SW 1271 (cell line): ENCODE measurements at regions not wholly inside any gene's neighbourhood (a gene's known extent, or its start where the extent isn't known, plus 50 kb on each side); places are given as distances from the start of the nearest gene placed in this dataset.
"Not testable (repeated sequence)": the region's sequence is repeated elsewhere in the genome, so short reads cannot be mapped to it uniquely, and the experiment has no call there.

ENCODE experiments used
- DNase-seq, 2 experiments: peaks; one replicate each; lab custom pipeline; 2025; lab: John Stamatoyannopoulos, UW

DNA sequence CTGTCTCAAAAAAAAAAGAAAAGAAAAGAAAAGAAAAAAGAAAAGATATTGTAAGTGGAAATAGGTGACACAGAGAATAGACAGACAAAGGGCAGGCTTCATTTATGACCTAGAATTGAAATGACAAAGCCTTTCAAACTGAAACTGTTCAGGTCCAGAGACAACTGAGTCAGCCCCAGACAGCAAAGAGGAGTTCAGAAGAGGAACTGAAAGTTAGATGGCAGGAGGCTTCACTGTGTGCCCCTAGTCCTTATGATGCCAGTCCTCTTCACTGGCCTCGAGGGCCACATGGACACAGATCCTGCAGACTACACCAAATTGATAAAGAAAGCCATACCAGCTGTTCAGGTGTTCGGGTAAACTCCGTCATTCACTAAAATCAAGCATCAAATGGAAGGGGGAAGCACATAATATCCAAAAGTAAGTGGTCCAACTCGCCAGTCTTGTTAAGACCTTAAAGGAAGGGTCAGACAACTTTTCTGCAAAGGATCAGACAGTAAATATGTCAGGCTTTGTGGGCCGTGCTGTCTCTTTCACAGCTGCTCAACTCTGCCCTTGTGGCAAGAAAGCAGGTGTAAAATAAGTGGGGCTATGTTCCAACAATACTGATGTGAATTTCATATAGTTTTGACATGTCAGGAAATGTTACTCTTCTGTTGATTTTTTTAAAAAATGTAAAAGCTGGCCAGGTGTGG, 231.9 kb upstream of the MGAT5 start:
- no peak for DNase-seq

DNA sequence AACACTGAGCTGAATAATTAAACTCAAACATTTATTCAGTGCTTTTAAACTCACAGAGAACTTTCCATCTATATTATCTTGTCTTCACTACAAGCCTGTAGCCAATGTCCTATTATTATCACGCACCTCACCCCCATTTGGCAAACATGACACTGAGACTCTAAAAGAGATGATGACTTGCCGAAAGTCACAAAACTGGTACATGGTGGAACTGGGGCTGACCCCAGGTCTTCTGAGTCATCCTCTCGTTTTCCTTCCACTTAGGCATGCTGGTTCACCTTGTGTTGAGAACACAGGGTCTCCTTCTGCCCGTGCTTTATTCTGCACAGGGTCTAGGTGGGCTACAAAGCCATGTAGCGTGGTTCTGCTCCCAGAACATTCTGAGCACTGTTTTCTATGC, 230.0 kb upstream of the MGAT5 start:
- no peak for DNase-seq

DNA sequence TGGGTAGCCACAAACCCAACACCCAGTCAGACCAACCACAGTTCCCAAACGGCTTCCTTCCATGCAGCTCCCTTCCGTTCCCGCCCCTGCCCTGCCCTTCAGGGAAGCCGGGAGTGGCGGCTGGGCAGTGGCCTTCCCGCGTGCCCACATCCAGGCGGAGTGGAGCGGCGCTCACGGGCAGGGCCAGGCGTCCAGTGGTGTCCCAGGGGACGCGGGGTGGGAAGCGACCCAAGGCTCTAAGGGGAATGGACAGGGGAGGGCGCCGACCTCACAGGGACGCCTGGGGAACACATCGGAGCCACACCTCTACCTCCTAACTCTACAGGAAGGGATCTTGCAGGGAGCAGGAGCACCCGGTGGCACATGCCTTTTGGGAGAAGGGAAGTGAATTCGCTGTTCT, 225.9 kb upstream of the MGAT5 start:
- DNase-seq: no peak

DNA sequence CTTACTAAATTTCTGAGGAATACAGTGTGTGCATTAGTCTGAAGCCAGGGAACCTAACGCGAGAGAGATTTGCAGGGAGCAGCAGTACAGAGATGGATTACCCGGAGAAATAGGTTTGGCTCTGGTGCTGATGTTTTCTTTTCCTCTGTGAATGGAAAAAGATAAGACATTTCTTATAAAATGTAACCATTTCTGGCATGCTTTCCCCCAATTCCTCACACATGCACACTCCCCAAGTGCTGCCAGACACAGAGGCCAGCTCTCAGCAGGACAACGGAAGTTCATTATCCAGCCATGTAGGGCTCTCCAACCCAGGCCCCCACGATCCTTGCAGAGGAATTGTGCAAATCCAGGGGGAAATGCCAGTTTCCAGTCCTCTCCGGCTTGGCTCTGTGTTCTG, 224.5 kb upstream of the MGAT5 start:
- DNase-seq: no peak

DNA sequence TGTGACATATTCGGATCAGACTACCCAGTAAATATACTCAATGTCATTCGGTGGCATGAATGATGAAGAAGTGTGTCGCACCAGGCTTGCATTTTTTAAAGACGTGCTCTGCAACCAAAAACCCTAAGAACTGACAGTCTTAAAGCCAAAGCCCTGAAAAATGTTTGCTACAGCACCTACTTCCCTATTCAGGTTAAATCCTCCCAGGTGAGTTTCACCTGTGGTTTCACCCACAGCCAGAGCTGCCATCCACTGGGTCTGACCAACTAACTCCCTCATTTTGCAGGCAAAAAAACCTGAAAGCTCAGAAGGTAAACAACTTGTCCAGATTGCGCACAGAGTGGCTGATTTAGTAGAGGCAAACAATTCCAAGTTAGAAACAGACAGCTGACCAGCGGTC, 222.3 kb upstream of the MGAT5 start:
- DNase-seq: no peak

DNA sequence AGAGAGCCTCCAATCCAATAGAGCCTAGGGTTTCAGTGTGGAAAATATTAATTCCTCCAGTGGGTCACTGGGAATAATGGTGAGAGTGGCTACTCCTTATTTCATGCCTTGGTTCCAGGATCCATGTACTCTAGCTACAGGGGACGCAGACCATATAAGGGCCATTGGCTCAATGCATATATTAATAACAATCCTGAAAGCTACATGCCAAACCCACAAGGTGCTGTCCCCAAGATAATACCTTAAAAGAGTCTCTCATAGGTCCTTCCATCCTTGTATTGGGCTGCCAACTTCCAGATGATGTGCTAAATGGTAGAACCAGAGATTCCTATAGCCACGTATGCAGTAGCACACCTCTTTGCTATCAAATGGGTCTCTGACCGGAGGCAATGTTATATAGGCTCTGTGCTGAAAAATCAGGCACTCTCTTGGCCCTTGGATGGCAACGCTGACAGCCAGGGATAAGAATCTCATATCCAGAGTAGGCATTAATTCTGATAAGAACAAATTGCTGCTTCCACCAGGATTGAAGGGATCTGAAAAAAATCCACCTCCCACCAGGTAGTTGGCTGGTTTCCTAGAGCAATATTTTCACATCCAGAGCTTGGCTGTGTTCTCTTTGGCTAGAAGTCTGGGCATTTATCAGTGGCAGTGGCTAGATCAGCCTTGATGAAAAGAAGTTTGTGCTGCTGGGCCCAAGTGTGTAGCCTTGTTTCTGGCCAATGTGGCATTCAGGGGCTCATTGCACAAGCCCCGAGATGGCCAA, 218.1 kb upstream of the MGAT5 start:
- no peak for DNase-seq

DNA sequence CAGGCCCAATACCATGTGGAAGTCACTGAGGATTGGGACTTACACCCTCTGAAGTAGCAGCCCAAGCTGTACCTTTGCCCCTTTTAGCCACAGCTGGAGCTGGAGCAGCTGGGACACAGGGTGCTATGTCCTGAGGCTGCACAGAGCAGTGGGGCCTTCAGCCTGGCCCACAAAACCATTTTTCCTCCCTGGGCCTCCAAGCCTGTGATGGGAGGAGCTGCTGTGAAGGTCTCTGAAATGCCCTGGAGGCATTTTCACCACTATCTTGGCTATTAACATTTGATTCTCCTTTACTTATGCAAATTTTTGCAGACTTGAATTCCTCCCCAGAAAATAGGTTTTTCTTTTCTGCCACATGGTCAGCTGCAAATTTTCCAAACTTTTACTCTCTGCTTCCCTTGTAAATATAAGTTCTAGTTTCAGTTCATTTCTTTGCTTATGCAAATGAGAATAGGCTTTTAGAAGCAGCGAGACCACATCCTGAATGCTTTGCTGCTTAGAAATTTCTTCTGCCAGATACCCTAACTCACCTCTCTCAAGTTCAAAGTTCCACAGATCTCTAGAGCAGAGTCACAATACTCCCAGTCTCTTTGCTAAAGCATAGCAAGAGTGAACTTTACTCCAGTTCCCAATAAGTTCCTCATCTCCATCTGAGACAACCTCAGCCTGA, 213.8 kb upstream of the MGAT5 start:
- DNase-seq: no peak

DNA sequence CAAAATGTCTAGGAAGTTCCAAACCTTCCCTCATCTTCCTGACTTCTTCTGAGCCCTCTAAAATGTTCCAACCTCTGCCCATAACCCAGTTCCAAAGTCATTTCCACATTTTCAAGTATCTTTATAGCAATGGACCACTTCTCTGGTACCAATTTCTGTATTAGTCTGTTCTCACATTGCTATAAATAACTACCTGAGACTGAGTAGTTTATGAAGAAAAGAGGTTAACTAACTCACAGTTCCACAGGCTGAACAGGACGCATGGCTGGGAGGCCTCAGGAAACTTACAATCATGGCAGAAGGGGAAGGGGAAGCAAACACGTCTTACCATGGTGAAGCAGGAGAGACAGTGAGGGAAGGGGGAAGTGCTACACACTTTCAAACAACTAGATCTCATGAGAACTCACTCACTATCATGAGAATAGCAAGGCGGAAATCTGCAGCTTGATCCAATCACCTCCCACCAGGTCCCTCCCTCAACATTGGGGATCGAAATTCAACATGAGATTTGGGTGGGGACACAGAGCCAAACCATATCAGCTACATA, 213.2 kb upstream of the MGAT5 start:
- DNase-seq: not testable (repeated sequence)

DNA sequence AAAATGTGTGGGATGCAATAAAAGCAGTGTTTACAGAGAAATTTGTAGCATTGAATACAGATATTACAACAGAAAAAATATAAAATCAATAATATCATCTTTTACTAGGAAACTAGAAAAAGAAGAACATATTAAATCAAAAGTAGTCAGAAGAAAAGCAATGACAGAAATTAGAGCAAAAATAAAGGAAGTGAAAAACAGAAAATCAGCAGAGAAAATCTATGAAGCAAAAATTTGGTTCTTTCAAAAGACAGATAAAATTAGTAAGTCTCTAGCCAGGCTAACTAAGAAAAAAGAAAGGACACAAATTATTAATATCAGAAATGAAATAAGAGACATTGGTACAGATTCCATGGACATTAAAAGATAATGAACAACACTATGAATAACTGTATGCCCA, 212.0 kb upstream of the MGAT5 start:
- DNase-seq: no peak

DNA sequence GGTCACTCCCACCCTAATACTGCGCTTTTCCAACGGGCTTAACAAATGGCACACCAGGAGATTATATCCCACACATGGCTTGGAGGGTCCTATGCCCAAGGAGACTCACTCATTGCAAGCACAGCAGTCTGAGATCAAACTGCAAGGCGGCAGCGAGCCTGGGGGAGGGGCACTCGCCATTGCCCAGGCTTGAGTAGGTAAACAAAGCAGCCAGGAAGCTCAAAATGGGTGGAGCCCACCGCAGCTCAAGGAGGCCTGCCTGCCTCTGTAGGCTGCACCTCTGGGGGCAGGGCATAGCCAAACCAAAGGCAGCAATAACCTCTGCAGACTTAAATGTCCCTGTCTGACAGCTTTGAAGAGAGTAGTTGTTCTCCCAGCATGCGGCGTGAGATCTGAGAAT, 210.8 kb upstream of the MGAT5 start:
- DNase-seq: not testable (repeated sequence)

DNA sequence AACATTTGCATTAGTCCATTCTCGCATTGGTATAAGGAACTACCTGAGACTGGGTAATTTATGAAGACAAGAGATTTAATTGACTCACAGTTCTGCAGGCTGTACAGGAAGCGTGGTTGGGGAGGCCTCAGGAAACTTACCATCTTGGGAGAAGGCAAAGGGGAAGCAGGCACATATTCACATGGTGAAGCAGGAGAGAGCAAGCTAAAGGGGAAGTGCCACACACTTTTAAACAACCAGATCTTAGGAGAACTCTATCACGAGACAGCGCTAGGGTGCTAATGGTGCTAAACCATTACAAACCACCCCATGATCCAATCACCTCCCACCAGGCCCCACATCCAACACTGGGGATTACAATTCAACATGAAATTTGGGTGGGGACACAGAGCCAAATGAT, 201.7 kb upstream of the MGAT5 start:
- no peak for DNase-seq

DNA sequence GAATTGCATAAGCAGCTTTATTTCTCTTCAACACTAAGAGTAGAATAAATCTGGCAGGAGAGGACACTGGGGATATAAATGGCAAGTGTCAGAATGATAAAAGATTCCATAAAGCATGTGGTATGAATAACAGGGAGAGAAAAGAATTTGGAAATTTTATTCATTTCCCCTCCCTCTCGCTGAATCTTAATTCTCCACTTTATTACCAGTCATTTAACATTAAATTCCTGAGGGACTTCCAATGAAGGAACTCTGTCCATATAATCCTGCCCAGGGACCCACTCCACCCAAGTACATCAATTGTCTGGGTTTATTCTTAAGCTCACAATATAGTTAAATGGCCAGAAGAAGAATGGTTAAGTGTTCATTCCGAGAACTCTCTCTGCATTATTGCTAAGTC, 197.7 kb upstream of the MGAT5 start:
- DNase-seq: no peak

DNA sequence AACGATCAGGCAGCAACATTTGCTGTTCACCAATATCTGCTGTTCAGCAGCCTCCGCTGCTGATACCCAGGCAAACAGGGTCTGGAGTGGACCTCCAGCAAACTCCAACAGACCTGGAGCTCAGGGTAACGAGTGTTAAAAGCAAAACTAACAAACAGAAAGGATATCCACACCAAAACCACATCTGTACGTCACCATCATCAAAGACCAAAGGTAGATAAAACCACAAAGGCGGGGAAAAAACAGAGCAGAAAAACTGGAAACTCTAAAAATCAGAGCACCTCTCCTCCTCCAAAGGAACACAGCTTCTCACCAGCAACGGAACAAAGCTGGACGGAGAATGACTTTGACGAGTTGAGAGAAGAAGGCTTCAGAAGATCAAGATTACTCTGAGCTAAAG, 192.8 kb upstream of the MGAT5 start:
- DNase-seq: not testable (repeated sequence)

DNA sequence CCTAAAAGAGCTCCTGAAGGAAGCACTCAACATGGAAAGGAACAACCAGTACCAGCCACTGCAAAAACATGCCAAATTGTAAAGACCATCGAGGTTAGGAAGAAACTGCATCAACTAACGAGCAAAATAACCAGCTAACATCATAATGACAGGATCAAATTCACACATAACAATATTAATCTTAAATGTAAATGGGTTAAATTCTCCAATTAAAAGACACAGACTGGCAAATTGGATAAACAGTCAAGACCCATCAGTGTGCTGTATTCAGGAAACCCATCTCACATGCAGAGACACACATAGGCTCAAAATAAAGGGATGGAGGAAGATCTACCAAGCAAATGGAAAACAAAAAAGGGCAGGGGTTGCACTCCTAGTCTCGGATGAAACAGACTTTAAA, 191.6 kb upstream of the MGAT5 start:
- not testable (repeated sequence) for DNase-seq

DNA sequence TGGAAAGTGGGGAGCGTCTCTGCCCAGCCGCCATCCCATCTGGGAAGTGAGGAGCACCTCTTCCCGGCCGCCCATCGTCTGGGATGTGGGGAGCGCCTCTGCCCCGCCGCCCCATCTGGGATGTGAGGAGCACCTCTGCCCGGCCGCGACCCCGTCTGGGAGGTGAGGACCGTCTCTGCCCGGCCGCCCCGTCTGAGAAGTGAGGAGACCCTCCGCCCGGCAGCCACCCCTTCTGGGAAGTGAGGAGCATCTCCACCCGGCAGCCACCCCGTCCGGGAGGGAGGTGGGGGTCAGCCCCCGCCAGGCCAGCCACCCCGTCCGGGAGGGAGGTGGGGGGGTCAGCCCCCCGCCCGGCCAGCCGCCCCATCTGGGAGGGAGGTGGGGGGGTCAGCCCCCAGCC, 190.0 kb upstream of the MGAT5 start:
- DNase-seq: not testable (repeated sequence)

DNA sequence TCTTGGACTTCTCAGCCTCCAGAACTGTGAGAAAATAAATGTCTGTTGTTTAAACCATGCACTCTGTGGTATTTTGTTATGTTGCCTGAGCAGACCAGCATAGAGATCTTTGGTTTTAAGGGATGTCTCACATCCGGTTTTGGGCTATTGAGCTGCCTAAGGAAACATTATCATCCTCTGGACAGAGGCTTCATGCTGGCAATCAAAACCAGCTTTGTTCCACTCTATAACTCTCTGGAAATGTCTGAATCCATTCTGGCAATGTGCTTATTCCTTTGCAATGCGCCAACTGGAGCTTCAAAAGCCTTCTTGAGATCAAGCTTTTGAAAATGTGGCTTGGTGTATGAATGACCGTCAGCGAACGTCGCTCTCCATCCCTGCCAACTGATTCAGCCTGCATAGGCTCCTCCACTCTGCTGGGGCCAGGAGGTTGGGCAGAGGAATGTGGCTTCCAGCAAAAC, 183.6 kb upstream of the MGAT5 start:
- DNase-seq: no peak

DNA sequence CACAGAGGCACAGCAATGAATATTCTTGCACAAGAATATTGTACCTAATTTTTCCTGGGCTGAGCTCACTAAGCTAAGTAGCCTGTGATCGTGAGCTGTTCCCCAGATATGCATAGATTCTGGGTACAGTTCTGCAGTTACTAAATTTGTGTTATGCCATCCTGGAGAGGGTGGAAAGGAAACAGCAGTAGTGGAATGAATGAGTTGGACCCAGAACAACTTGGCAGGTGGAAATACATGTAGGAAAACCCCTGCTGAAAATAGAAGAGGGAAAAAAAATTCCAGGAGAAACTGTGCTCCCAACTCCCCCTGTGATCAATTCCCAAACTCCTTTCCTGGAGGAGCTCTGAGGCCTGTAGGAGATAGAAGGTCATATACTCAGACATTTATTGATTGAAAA, 181.5 kb upstream of the MGAT5 start:
- DNase-seq: no peak

DNA sequence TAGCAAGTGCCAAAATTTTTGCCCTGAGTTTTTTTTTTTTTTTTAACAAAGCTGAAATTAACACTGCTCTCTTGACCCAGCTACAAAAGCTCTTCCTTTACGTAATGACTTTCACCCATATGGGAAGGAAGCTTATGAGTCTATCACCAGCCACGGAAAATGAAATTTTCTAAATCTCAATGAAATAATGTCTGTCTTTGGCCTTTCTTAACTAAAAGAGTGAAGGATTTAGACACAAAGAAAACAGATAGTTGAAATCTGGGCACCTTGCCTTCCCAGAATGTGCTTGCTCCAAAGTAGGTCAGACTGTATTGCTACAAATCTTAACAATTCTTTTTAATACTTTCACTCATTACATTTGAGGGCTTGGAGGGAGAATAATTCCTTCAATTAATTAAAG, 180.8 kb upstream of the MGAT5 start:
- DNase-seq: no peak

DNA sequence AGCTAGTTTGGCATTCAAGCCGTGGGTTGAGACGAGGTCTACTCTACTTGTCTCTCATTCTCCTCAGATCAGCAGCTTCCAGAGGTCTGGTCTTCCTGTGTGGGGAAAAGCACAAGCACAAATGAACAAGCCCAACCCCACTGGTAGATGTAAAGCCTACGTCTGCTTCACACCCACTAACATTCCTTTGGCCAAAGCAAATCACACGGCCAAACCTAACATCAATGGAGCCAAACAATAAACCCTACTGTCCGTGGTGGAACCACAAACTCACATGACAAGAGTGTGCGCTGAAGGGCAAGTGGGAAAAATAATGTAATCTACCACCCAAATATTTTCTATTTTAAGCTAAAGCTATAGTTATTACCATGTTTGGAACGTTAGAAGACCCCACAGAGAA, 179.3 kb upstream of the MGAT5 start:
- DNase-seq: no peak

DNA sequence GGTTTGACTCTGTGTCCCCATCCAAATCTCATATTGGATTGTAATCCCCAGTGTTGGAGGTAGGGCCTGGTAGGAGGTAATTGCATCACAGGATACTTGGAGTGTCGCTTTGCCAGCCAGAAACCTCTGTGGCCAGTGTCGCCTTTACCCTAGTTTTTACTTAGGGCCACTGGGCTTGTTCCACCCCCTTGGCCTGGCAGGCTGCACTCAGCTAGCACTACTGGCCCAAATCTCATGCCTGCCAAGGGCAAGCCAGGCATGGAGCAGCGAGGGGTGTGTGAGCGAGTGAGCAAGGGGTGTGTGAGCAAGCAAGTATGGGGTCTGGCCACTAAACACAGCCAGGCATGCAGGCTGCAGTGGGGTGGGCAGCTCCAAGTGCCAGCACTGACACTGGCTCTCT, 178.7 kb upstream of the MGAT5 start:
- DNase-seq: no peak

DNA sequence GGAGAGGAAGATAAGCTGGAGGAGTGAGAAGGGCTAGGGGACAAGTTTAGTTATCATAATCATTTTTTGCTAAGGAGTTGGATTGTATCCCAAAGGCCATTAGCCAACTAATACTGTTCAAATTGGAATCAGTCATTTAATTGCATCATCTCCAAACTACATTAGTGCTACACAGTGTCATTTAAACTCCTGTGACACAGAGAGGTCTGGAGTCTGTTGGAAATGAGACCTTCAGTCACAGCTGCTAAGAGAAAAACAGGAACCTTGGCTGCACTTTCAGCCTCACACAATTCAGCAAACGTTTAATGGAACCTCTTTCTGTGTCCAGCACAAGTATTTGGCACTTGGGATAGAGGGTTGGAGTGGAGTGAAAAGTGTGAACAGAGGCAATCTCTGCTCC, 175.5 kb upstream of the MGAT5 start:
- no peak for DNase-seq

DNA sequence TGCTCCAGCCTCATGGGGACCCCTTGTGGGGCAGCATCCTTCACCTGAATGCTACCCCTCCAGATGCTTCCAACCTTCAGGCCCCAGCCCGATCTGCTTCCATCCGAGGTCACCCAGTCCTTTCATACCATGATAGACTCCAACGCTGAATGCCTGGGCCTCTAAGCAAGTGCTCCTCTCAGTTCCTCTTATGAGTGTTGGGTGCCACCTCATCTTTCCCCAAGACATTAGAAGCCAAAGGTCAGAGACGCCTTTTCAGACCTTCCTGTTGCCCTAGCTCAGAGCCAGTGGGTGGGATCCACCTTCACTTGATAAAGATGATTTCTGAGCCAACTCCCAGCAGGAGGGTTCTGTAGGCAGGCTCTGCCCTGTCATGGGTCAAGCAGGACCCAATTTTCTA, 174.5 kb upstream of the MGAT5 start:
- DNase-seq: no peak
